Parathyroid adenoma (tissue), 2 donors: ENCODE measurements at regions not wholly inside any gene's neighbourhood (a gene's known extent, or its start where the extent isn't known, plus 50 kb on each side); places are given as distances from the start of the nearest gene placed in this dataset.

ENCODE experiments used
- H2AFZ ChIP-seq: fragments of 300-600 bp; sonication (generic); one replicate; pipeline ENCODE4 v1.7.0; 2017; ENCODE audit warnings: antibody characterized with exemption, mild to moderate bottlenecking
- H3K27ac ChIP-seq: fragments of 300-600 bp; sonication (generic); one replicate; pipeline ENCODE4 v1.7.0; 2017
- H3K27me3 ChIP-seq: fragments of 300-600 bp; sonication (generic); one replicate; pipeline ENCODE4 v1.7.0; 2017; ENCODE audit warnings: low read length; ENCODE audit not compliant: control insufficient read depth, insufficient read depth
- H3K36me3 ChIP-seq: fragments of 300-600 bp; sonication (generic); one replicate; pipeline ENCODE4 v1.7.0; 2017; ENCODE audit warnings: low read length; ENCODE audit not compliant: control insufficient read depth, insufficient read depth
- H3K4me1 ChIP-seq: fragments of 300-600 bp; sonication (generic); one replicate; pipeline ENCODE4 v1.7.0; 2017; ENCODE audit warnings: control low read depth
- H3K4me2 ChIP-seq: fragments of 300-600 bp; sonication (generic); one replicate; pipeline ENCODE4 v1.7.0; 2017; ENCODE audit warnings: low read length
- H3K4me3 ChIP-seq: fragments of 300-600 bp; sonication (generic); one replicate; pipeline ENCODE4 v1.7.0; 2017; ENCODE audit warnings: low read depth, low read length
- H3K79me2 ChIP-seq: fragments of 300-600 bp; sonication (generic); one replicate; pipeline ENCODE4 v1.7.0; 2017; ENCODE audit warnings: control low read depth
- H3K9ac ChIP-seq: fragments of 300-600 bp; sonication (generic); one replicate; pipeline ENCODE4 v1.7.0; 2017; ENCODE audit warnings: mild to moderate bottlenecking
- H3K9me3 ChIP-seq: fragments of 300-600 bp; sonication (generic); one replicate; pipeline ENCODE4 v1.7.0; 2017; ENCODE audit warnings: low read length; ENCODE audit not compliant: control insufficient read depth
- TF ChIP-seq, protein P1 (sequence below): fragments of 300-600 bp; sonication (generic); IDR thresholded peaks from one replicate; pipeline ENCODE4 v1.7.0; 2017; ENCODE audit warnings: antibody characterized with exemption, mild to moderate bottlenecking
- donor health status: primary hyperparathyroidism.

DNA sequence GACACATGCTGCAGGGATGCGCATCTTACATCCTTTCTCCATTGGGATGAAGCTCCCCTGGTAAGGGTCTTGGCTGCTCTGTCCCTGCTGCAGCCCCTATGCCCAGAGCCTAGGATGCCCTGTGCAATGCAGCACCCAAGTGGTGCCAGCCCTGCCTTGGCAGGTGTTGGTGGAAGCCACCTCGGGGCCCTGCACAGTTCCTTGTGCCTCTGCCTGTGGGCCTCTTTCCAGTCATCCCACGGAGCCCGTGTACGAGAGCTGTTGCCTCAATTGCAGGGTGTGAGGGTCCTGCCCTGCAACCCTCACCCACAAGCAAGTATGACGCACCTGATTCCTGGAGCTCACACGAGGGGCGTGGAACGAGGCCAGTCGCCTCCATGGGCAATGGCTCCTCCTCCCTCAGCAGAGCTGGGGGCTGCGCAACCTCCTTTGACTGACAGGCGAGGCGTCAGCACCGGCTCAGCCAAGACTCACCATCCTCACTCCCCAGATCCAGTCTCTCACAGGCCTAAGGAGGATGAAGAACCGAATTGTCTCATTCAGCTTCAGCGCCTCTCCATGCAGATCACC is 719.6 kb downstream of the BRD1 start:
- no peak overlapping the region for H3K4me2 ChIP-seq
- no peak overlapping the region for H3K27ac ChIP-seq
- no peaks in the 10 kb centered on the region for H3K36me3 ChIP-seq
- H3K9me3 ChIP-seq, result no peaks in the 10 kb centered on the region
- H3K4me1 ChIP-seq, result no peaks in the 10 kb centered on the region
- H3K27me3 ChIP-seq, result no peaks in the 10 kb centered on the region
- TF ChIP-seq, protein P1, sequence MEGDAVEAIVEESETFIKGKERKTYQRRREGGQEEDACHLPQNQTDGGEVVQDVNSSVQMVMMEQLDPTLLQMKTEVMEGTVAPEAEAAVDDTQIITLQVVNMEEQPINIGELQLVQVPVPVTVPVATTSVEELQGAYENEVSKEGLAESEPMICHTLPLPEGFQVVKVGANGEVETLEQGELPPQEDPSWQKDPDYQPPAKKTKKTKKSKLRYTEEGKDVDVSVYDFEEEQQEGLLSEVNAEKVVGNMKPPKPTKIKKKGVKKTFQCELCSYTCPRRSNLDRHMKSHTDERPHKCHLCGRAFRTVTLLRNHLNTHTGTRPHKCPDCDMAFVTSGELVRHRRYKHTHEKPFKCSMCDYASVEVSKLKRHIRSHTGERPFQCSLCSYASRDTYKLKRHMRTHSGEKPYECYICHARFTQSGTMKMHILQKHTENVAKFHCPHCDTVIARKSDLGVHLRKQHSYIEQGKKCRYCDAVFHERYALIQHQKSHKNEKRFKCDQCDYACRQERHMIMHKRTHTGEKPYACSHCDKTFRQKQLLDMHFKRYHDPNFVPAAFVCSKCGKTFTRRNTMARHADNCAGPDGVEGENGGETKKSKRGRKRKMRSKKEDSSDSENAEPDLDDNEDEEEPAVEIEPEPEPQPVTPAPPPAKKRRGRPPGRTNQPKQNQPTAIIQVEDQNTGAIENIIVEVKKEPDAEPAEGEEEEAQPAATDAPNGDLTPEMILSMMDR, result no peak
- no peaks in the 10 kb centered on the region for H3K79me2 ChIP-seq
- no peak overlapping the region for H3K9ac ChIP-seq
- no peak overlapping the region for H3K4me3 ChIP-seq
- H2AFZ ChIP-seq, result no peak overlapping the region

DNA sequence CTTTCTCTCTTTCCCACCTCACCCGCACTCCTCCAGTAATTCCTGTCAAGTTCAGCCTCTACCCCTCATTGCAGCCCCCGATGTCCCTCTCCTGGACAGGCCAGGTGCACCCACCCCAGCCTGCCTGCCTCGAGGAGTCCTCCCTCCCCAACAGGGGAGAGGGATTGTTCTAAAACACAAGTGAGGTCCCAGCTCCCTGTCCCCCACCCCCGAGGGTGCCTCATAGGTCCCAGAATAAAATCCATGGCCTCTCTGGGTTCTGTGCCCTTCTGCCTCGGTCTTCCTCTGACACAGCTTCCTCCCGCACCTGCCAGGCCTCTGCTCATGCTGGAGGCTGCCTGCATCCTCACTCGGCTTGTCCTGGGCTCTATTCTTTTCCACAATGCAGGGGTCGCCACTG is 720.1 kb downstream of the BRD1 start:
- H3K36me3 ChIP-seq, result no peaks in the 10 kb centered on the region
- no peaks in the 10 kb centered on the region for H3K4me1 ChIP-seq
- TF ChIP-seq, protein P1, result no peak
- no peaks in the 10 kb centered on the region for H3K79me2 ChIP-seq
- no peak overlapping the region for H3K27ac ChIP-seq
- H3K27me3 ChIP-seq, result no peaks in the 10 kb centered on the region
- H3K4me2 ChIP-seq, result no peak overlapping the region
- no peak overlapping the region for H3K4me3 ChIP-seq
- H3K9ac ChIP-seq, result no peak overlapping the region
- no peak overlapping the region for H2AFZ ChIP-seq
- H3K9me3 ChIP-seq, result no peaks in the 10 kb centered on the region

DNA sequence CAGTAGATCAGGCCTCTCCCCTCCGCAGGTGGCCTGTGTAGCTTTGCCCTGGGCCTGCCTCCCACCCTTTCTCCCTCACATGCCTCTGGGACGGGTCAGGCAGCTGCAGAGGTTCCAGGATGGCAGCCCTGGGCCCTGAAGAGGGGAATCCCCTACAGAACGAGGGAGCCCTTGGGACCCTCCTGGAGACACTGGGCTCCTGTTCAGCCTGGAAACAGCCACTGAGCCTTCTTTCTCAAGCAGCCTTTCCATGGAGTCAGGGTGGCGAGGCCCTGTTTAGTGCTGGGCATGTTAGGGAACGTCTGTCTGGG is 720.9 kb downstream of the BRD1 start:
- Histone ChIP-seq H3K9ac (no peak overlapping the region), H3K27ac (no peak overlapping the region), H3K27me3 (no peaks in the 10 kb centered on the region), H3K79me2 (no peaks in the 10 kb centered on the region), H3K9me3 (no peaks in the 10 kb centered on the region), H2AFZ (no peak overlapping the region), H3K36me3 (no peaks in the 10 kb centered on the region), H3K4me1 (no peaks in the 10 kb centered on the region), H3K4me3 (no peak overlapping the region), H3K4me2 (no peak overlapping the region)
- TF ChIP-seq, protein P1, result no peak

DNA sequence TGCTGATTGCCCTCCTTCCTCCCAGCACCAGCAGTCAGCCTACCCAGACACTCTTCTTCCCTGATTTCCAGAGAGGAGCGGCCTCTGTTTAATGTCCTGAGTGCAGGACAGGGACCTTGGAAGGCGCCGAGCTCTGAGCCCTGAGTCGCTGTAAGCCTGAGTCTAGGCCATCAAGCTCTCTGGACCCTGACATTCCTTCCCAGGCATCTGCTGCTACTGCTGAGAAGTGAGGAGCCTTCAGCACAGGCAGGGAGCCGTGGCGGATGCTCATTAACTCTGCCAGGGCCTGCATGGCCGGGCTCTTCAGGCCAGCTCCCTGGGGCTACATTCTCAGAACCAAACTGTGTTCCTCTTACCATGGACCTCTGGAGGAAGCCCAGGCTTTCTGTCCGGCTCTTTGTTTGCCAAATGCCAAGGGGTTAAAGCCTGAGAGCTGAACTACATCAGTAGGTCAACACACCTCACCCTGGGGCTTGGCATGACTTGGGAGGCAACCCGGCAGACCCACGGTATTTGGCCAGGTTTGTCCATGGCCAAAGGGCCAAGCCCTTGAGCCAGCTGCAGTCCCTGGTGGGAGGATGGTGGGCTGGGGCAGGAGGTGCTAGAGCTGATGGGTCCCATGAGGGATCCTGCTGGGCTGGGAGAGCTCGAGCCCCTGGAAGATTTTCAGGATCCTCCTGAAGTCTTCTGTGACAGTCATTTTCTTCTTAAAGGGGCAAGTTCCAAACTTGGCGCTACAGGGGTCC is 721.4 kb downstream of the BRD1 start:
- no peak overlapping the region for H3K4me3 ChIP-seq
- H3K9me3 ChIP-seq, result no peaks in the 10 kb centered on the region
- TF ChIP-seq, protein P1, result no peak
- no peak overlapping the region for H3K27ac ChIP-seq
- no peak overlapping the region for H3K4me2 ChIP-seq
- H3K4me1 ChIP-seq, result no peaks in the 10 kb centered on the region
- H3K79me2 ChIP-seq, result no peaks in the 10 kb centered on the region
- H2AFZ ChIP-seq, result no peak overlapping the region
- no peaks in the 10 kb centered on the region for H3K36me3 ChIP-seq
- H3K27me3 ChIP-seq, result no peaks in the 10 kb centered on the region
- H3K9ac ChIP-seq, result no peak overlapping the region

DNA sequence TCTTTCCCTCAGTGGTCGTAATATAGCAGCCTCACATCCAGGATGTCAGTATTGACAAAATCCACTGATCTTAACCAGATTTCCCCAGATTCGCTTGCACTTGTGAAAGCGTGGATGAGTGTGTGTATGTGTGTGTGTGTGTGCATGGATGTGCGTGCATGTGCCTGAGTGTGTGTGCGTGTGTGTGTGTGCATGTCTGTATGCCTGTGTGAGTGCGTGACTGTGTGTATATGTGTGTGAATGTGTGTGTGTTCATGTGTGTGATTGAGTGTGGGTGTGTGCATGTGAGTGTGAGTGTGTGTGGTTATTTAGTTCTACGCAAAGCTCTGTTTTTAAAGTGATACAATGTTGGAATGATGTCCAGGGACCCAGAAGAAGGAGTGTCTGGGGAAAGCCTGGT is 723.2 kb downstream of the BRD1 start:
- H3K27me3 ChIP-seq, result no peaks in the 10 kb centered on the region

More for the DNA sequence above, 723.2 kb downstream of the BRD1 start:
- Histone ChIP-seq H3K4me2 (no peak overlapping the region), H3K4me1 (no peaks in the 10 kb centered on the region), H3K4me3 (no peak overlapping the region), H3K36me3 (no peaks in the 10 kb centered on the region), H3K9ac (no peak overlapping the region), H2AFZ (no peak overlapping the region), H3K9me3 (no peaks in the 10 kb centered on the region), H3K27ac (no peak overlapping the region), H3K79me2 (no peaks in the 10 kb centered on the region)
- TF ChIP-seq, protein P1, result no peak
